GM21360 (cell line): ENCODE measurements at regions not wholly inside any gene's neighbourhood (a gene's known extent, or its start where the extent isn't known, plus 50 kb on each side); places are given as distances from the start of the nearest gene placed in this dataset.
"Not testable (repeated sequence)": the region's sequence is repeated elsewhere in the genome, so short reads cannot be mapped to it uniquely, and the experiment has no call there.

Experiments used
- ATAC-seq: cut with Tn5 transposase; IDR thresholded peaks from one replicate; pipeline ENCODE4 v1.9.1; 2021; ENCODE audit warnings: mild to moderate bottlenecking, moderate library complexity; ENCODE audit not compliant: unreplicated experiment

DNA sequence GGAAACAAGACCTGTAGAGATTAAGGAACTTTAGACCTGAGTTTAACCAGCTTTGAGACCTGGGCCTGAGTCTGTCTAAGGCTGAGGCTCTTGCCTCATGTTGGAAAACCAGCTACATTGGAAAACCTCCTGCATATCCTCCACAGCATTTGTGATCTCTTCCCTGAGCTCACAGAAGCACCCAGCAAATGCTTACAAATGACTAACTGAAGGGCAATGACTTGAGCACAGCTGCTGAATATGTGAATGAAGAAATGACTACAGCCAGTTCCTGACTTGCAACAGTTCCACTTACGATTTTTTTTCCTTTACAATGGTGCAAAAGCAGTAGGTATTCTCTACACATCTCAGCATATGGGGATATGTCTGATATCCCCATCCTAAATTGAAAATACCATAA lies 112.4 kb upstream of the RREB1 start:
- no peak for ATAC-seq

DNA sequence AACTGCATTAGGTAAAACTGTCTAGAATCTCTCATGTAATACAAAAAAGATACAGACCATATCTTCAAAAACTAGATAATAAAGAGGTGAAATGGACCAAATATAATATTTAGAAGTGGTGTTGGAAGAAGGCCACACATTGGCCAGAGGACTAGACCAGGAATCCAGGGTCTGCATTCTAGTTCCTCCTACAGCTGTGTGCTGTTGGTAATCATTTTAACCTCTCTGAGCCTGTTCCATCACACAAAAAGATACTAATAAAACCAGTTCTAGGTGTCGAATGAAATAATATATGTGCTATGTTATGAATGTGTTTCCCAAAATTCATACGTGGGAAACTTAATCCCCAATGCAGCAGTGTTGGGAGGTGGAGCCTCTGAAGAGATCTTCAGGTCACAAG lies 111.6 kb upstream of the RREB1 start:
- ATAC-seq = no peak

DNA sequence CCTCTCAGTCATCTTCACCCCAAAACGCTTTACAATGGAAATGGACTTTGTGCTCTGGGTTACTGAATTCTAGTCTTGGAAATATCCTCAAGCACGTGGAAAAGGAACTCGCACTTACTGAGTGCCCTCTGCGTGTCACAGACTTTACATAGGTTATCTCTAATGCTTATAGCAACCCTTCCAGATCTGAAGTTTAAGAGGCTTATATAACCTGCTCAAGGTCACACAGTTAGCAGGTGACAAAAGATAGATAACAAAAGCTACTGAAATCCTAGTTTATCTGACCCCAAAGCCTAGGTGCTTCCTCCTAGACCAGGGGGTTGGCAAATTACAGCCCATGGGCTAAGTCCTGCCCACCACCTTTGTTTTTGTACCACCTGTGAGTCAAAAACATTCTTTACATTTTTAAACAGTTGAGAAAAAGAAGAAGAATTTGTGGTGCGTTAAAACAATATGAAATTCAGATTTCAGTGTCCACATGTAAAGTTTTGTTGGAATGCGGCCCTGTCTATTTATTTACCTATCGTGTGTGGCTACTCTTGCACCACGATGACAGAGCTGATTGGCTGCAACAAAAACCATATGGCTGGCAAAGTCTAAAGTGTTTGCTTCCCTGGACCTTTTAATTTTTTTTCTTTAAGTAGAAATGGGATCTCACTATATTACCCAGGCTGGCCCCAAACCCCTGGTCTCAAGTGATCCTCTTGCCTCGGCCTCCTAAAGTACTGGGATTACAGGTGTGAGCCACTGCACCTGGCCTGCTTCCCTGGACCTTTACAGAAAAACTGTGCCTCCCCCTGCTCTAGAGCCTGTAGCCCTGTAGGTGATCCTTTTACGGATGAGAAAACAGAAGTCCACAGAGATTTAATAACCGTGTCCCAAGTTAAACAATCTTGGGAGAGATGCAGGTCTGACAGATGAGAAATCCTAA lies 110.2 kb upstream of the RREB1 start:
- ATAC-seq = no peak

DNA sequence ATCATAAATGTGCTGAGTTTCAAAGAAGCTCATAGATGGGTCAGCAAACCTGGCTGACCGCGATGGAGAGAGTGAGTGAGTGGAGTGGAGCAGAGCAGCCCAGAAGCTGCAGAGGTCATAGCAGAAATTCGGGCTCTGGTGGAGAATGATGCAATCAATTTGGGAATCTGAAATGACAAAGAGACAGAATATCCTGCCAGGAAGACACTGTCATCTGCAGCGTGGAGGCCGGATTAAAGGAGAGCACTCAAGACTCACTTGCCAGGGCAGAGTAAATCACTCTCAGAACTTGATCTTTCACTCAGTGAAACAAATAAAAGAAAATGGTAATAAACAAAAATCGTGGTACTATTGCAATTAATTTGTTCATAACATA lies 109.6 kb upstream of the RREB1 start:
- ATAC-seq = no peak

DNA sequence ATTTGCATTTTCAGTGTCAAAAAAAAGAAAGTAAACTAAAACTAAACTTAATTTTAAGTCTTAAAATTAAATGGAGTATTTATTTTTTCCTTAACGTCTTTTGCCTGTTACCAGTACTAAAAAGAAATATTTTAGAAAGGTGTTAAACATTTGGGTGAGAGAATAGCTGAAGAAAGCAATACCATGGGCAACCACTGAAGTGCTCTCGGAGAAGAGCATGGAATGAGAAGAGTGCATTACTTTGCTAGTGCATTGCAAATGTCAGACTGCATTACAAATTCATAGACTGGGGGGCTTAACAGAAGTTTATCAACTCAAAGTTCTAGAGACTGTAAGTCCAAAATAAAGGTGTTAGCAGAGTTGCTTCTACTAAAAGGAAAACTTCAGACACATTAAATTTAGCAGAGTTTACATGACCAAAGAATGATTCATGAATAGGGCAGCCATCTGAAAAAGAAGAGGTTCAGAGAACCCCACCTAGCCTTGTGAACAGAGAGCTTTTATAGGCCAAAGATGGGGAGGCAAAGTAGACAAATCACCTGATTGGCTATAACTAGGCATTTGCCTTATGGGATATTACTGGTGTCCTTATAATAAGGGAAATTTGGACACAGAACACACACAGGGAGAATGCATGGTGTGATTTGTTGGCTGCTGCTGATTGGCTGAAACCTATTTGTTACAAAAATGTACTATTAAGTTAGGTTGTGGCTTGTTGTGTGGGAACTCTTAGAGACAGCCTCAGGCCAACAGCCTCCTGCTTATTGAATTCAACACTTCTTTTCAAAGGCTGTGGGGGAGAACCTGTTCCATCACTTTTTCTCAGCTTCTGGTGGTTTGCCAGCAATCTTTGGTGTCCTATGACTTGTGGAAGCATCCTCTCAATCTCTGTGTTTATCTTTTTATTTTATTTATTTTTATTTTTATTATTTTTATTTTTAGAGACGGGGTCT lies 106.7 kb upstream of the RREB1 start:
- no peak for ATAC-seq

DNA sequence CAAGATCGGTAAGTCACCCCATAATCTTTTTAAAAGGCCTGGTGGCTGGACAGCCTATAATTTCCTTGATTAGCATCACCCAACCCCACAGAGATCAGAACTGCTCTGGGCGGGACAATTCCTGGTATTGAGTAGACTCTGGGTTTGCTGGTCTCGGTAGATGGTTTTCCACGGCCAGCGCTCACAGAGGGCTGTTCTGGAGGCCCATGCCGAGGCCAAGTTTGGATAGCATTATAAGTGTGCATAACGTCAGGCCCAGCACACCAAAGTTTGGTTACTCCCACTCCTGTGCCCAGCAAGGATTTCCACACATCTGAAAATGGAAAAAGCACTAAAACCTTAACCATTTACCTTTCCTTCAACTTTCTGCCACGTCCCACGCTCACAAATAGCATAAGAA lies 104.7 kb upstream of the RREB1 start:
- no peak for ATAC-seq

DNA sequence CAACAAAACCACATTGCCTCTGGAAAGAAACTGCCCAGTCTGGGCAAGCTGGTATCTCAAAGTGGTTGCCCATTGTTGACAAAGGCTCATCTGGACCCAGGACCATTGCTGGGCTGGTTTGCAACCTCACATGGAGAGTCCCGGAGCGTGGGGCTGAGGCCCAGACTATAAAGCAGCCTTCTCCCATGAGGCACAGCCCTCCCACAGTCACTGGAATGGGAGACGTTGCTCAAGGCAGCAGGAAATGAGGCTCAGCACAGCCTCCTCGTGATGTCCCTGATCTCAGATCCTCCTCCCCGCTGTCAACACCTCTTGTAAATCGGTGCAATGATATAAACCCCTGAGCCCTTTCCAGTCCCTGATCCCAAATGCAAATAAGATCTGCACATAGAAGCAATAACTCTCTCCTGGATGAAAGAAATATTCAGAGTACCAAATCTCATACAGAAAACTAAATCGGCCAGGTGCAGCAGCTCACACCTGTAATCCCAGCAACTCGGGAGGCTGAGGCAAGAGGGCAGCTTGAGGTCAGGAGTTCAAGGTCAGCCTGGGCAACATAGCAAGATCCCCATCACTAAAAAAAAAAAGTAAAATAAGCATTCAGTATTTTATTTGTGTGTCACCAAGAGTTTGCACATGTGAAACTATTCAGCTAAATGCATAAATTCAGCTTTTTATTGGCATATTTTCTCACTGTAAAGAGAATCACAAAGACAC lies 103.0 kb upstream of the RREB1 start:
- no peak for ATAC-seq

DNA sequence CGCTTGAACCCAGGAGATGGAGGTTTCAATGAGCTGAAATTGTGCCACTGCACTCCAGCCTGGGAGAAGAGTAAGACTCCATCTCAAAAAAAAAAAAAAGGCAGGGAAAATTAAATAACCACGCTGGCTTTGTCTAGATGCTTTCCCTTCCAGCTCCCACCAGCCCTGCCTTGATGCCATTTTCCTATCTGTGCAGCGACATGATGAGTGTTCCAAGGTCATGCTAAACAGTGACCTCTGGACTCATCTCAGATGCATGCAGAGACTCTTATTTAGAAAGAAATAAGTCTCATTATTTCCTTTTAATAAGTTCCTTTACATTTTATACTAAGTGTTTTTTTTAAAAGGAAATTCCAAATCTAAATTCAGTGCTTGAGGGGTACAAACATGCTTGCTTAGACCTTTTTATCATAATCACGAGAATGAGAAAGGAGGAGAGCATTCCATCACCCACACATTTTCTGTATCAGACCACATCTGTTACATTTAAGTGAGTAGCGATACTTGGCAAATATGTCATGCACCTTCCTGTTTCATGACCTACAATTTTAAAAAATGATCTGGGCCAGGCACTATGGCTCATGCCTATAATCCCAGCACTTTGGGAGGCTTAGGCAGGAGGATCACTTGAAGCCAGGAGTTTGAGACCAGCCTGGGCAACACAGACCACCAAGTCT lies 101.1 kb upstream of the RREB1 start:
- no peak for ATAC-seq

DNA sequence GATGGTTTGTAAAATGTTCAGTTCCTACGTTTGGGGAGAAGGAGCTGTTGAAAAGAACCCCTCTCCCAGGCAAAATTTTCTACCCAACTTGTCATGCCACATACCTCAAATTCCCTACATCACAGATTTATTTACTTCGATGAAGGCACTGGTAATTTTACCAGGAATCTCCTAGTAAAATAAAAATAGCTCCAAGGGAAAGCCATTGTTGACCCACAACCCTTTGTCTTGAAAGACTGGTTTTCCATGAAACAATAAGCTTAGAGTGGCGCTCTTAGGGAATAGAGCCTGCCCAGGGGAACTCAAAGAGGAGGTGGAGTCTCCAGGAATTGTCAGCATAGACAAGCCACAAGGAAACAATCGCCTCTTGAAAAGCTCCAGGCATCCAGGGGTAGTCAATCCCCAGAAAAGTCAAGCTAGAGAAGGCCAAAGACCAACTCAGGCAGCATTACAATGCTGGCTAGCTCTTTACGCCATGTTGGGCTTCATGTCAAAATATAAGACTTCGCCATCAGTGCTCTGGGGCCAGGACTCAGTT lies 99.2 kb upstream of the RREB1 start:
- no peak for ATAC-seq

DNA sequence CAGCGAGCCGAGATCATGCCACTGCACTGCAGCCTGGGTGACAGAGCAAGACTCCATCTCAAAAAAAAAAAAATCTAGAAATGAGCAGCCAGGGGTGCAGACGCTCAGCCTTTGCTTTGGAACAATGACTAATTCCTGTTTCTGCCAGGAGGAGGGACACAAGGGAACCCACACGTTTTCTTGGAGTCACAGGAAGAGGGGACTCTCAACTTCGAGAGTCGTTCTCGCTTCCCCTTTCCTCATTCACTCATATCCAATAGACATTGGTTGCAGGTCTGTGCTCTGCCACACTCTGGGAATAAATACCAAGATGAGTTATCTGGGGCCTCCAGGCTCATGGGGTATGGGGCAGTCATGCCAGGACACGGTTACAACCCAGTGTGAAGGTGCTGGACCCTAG lies 91.5 kb upstream of the RREB1 start:
- ATAC-seq = no peak

DNA sequence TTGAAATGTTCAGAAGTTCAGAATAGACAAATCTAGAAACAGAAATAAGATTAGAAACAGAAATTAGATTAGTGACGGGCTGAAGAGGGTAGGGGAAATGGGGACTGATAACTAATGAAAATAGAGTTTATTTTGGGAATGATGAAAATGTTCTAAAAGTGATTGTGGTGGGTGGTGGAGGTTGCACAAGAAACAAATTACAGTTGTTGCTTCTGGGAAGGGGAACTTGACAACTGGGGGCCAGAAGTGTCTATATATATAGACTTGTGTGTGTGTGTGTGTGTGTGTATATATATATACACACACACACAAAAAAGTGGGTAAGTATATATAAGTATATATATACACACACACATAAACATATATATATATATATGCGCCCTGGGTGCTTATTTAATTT lies 86.5 kb upstream of the RREB1 start:
- no peak for ATAC-seq

DNA sequence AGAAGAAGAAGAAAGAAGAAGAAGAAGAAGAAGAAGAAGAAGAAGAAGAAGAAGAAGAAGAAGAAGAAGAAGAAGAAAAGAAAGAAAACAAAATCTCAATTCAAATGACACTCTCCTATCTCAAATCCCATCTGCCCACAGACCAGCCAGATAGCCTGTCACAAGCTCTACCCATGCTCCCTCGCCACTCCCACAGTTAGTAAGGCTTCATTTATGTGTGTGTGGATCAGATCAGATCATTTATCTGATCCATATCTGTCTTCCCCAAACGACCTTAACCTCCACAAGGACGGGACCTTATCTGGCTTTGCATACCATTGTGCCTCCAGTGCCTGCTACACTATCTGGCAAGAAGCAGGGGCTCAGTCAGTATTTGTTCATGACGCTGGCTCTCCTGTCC lies 81.9 kb upstream of the RREB1 start:
- ATAC-seq = no peak

DNA sequence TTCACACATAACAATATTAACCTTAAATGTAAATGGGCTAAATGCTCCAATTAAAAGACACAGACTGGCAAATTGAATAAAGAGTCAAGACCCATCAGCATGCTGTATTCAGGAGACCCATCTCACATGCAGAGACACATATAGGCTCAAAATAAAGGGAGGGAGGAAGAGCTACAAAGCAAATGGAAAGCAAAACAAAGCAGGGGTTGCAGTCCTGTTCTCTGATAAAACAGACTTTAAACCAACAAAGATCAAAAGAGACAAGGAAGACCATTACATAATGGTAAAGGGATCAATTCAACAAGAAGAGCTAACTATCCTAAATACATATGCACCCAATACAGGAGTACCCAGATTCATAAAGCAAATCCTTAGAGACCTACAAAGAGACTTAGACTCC lies 78.8 kb upstream of the RREB1 start:
- not testable (repeated sequence) for ATAC-seq

DNA sequence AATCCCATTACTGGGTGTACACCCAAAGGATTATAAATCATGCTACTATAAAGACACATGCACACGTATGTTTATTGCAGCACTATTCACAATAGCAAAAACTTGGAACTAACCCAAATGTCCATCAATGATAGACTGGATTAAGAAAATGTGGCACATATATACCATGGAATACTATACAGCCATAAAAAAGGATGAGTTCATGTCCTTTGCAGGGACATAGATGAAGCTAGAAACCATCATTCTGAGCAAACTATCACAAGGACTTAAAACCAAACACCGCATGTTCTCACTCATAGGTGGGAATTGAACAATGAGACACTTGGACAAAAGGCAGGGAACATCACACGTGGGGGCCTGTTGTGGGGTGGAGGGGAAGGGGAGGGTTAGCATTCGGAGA lies 76.8 kb upstream of the RREB1 start:
- not testable (repeated sequence) for ATAC-seq

DNA sequence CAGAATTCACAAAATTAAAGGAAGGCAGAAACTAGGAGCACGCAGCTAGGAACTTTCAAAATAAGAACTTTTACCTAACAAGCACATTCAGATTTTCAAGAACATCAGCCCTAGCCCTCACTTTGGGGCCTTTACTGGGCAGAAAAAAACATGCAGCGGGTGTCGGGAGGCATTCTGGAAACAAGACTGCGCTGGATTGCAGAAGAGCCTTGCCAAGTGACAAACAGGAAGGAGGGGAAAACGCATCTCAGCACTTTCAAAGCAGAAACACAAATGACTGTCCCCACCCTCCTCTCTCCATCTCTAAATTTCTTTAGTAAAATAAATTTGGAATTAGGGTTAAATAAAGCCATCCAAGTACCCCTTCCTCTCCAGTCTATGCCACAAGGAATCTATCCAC lies 74.6 kb upstream of the RREB1 start:
- no peak for ATAC-seq

DNA sequence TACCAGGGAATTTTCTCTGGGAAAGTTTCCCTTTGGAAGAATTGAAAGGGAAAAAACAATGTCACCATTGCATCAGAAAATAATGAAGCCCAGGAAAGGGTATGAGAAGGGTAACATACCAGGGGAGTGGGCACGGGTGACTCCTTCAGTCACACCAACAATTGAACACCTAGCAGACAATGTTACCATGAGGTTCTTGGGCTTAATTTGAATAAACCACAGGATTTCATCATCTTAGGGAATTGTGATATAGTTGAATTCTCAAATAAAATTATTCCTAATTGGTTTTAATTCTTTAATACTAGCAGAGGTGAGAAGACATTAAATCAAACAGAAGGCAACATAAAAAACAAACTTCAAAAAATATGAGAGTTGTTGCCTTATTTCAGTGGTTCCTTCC lies 73.7 kb upstream of the RREB1 start:
- ATAC-seq = no peak

DNA sequence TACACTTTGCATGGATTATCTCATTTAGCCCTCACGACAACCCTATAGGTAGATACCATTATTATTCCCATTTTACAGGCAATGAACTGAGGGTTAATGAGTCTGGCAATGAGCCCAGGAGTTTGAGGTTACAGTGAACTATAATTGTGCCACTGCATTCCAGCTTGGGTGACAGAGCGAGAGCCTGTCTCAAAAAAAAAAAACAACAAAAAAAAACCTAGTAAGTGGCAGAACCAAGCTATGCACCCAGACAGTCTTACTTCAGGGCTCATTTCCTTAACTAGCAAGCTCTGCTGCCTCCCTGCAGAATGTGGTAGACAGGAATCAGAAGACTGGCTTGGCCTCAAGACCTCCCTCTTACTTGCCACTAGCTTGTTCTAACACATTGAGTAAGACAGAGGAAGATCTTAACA lies 71.9 kb upstream of the RREB1 start:
- no peak for ATAC-seq

DNA sequence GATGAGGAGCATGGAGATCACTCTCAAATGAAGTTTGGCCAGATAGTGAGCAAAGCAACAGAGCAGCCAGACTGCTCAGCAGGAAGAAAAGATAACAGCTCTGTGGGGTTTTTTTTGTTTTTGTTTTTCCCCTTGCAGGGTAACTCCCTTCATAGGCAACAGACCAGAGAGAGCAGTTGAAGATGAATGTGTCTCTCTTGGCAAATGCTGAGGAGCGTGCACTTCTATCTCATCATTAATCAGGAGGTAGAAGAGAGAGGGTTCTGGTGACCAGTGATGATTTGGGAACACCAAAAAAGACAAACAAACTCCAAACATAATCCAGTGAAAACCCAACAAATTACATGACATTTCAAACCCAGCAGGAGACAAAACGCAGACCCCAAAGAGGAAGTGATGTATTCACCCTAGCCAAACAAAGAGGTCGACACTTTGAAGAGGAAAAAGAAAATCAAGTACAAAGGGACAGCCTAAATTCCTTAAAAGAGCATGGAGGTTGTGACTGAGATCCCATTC lies 66.2 kb upstream of the RREB1 start:
- peak; percentile 49 for ATAC-seq

DNA sequence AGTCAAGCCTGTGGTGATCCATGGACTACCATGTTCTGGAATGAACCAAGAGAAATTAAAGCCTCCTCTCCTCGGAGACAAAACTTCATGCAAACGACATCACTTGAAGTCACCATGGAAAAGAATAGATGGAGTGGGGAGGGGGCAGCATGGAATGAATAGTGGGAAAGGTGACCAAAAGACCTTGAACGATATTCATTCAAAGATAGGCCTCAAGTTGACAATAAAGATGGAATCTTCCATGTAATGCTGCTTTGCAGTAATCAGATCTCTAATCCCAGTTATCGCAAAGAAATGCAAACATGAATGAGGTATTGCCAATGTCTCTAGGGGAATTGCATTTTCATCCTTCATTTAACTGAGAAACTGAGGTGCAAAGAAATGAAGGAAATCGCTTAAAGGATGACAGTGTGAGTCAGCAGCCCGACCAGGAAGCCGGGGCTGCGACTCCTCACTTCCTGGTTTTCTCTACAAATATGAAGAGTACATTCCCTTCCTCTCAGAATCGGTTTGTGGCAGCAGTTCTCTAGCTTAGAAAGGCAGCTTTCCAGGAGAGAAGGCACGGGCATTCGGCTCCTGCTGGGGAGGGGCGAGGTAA lies 65.6 kb upstream of the RREB1 start:
- ATAC-seq = no peak
